Gastrocnemius medialis (tissue), 4 donors: ENCODE measurements at regions not wholly inside any gene's neighbourhood (a gene's known extent, or its start where the extent isn't known, plus 50 kb on each side); places are given as distances from the start of the nearest gene placed in this dataset.

Source experiments
- ATAC-seq, 2 donors: fragments of 150-250 bp; one replicate each; pipeline ENCODE4 v1.9.1; 2016
- DNase-seq, 2 donors: peaks; one replicate each; pipeline ENCODE4 v3.0.0-alpha.2; 2019
- H3K27ac ChIP-seq, 4 donors: fragments of 200-600 bp; sonication (generic); 1 replicate in 1 of 4; 2 replicates in 3 of 4; pipeline ENCODE4 v1.5.1; 2016 to 2018; ENCODE audit warnings: mild to moderate bottlenecking in 2 of 4, moderate library complexity in 1 of 4
- H3K27me3 ChIP-seq, 3 donors: fragments of 200-600 bp; sonication (generic) in 2 of 3; 1 replicate in 1 of 3; 2 replicates in 2 of 3; pipeline versions ENCODE4 v1.5.1 to v1.6.0; 2016 to 2019; ENCODE audit warnings: mild to moderate bottlenecking in 1 of 3, moderate library complexity in 1 of 3
- H3K36me3 ChIP-seq, 2 donors: fragments of 200-600 bp; sonication (generic) in 1 of 2; one replicate each; pipeline ENCODE4 v1.5.1; 2017 to 2018
- H3K4me1 ChIP-seq, 2 donors: fragments of 200-600 bp; sonication (generic) in 1 of 2; one replicate each; pipeline ENCODE4 v1.5.1; 2016 to 2017; ENCODE audit warnings: mild to moderate bottlenecking in 2 of 2
- H3K4me3 ChIP-seq, 4 donors: fragments of 200-600 bp; sonication (generic) in 3 of 4; 1 replicate in 1 of 4; 2 replicates in 3 of 4; pipeline ENCODE4 v1.5.1; 2016 to 2019; ENCODE audit warnings: mild to moderate bottlenecking in 2 of 4
- H3K9me3 ChIP-seq, 3 donors: fragments of 200-600 bp; sonication (generic) in 2 of 3; 1 replicate in 1 of 3; 2 replicates in 2 of 3; pipeline ENCODE4 v1.5.1; 2016 to 2019
- CTCF ChIP-seq, 5 experiments: fragments of 450-650 bp in 3 of 5; fragments of 200-600 bp in 2 of 5; sonication (generic) in 2 of 5; IDR thresholded peaks in 4 of 5; conservative IDR thresholded peaks in 1 of 5; 1 replicate in 4 of 5; 2 replicates in 1 of 5; pipeline ENCODE4 v1.5.1; 2016 to 2019; ENCODE audit warnings: antibody characterized with exemption in 5 of 5, mild to moderate bottlenecking in 3 of 5, moderate library complexity in 3 of 5
- POLR2A ChIP-seq, 2 donors: fragments of 450-650 bp; IDR thresholded peaks; one replicate each; pipeline ENCODE4 v1.6.1; 2017; ENCODE audit warnings: antibody characterized with exemption in 2 of 2, mild to moderate bottlenecking in 2 of 2, moderate library complexity in 2 of 2
- in situ Hi-C, 4 donors: fragments of 200-750 bp; cut with MboI; loops; one replicate each; pipeline versions ENCODE4 v1.15.0 to v1.8.0; 2017; ENCODE audit warnings: low sequenced_read_pairs in 4 of 4
- intact Hi-C: fragments of 100-400 bp; cut with DNase I; formaldehyde crosslinking; loops from one replicate; pipeline ENCODE4 v1.15.1; 2023; ENCODE audit warnings: low total_unique reads

- H3K4me3 ChIP-seq = no peak overlapping the region
- in situ Hi-C loops (no loop called here), intact Hi-C loops (no loop called here)
- ATAC-seq (no peak), DNase-seq (no peak)
- no peak for TF ChIP-seq POLR2A (IDR thresholded peaks at IDR 0.05)
- no peak for TF ChIP-seq CTCF (IDR thresholded peaks at IDR 0.05 in 4 of 5, conservative IDR thresholded peaks at IDR 0.05 in 1 of 5)
- no peaks in the 10 kb centered on the region for H3K36me3 ChIP-seq
- H3K4me1 ChIP-seq = peaks cover 0 to under 1% of the 10 kb centered on the region in 2 donors
- H3K27ac ChIP-seq = no peak overlapping the region
- no peaks in the 10 kb centered on the region for H3K27me3 ChIP-seq
- H3K9me3 ChIP-seq = no peaks in the 10 kb centered on the region
Observed at GRCh38 chr4:124206779-124207605, 505.5 kb downstream of the ANKRD50 start.

- in situ Hi-C loops (no loop called here), intact Hi-C loops (no loop called here)
- H3K9me3 ChIP-seq = no peaks in the 10 kb centered on the region
- no peaks in the 10 kb centered on the region for H3K36me3 ChIP-seq
- no peak overlapping the region for H3K27ac ChIP-seq
- DNase-seq (no peak), ATAC-seq (no peak)
- H3K27me3 ChIP-seq = no peaks in the 10 kb centered on the region
- TF ChIP-seq CTCF (IDR thresholded peaks at IDR 0.05 in 4 of 5, conservative IDR thresholded peaks at IDR 0.05 in 1 of 5) = no peak
- no peak for TF ChIP-seq POLR2A (IDR thresholded peaks at IDR 0.05)
- H3K4me3 ChIP-seq = no peak overlapping the region
- peaks cover 0 to 7% of the 10 kb centered on the region in 2 donors for H3K4me1 ChIP-seq
Observed at GRCh38 chr4:124209211-124209610, 503.3 kb downstream of the ANKRD50 start.

GRCh38 chr4:124209626-124210025 is 502.9 kb downstream of the ANKRD50 start:
- DNase-seq (no peak), ATAC-seq (no peak)
- Histone ChIP-seq H3K36me3 (no peaks in the 10 kb centered on the region), H3K27me3 (no peaks in the 10 kb centered on the region), H3K4me3 (no peak overlapping the region), H3K4me1 (peaks cover 0 to 7% of the 10 kb centered on the region in 2 donors), H3K9me3 (no peaks in the 10 kb centered on the region), H3K27ac (no peak overlapping the region)
- no peak for TF ChIP-seq POLR2A (IDR thresholded peaks at IDR 0.05)
- no peak for TF ChIP-seq CTCF (IDR thresholded peaks at IDR 0.05 in 4 of 5, conservative IDR thresholded peaks at IDR 0.05 in 1 of 5)
- in situ Hi-C loops = no loop called here
- intact Hi-C loops = no loop called here

- TF ChIP-seq POLR2A (IDR thresholded peaks at IDR 0.05) (no peak), CTCF (IDR thresholded peaks at IDR 0.05 in 4 of 5, conservative IDR thresholded peaks at IDR 0.05 in 1 of 5) (no peak)
- H3K27ac ChIP-seq = no peak overlapping the region
- intact Hi-C loops = no loop called here
- H3K36me3 ChIP-seq = no peaks in the 10 kb centered on the region
- no peak for ATAC-seq
- no peaks in the 10 kb centered on the region for H3K9me3 ChIP-seq
- in situ Hi-C loops = no loop called here
- DNase-seq = no peak
- H3K27me3 ChIP-seq = no peaks in the 10 kb centered on the region
- no peak overlapping the region for H3K4me3 ChIP-seq
- H3K4me1 ChIP-seq = peaks cover 0 to 7% of the 10 kb centered on the region in 2 donors
Observed at GRCh38 chr4:124210746-124211145, 501.8 kb downstream of the ANKRD50 start.
